ENCODE measurements at regions not wholly inside any gene's neighbourhood (a gene's known extent, or its start where the extent isn't known, plus 50 kb on each side); places are given as distances from the start of the nearest gene placed in this dataset.

GRCh38 chr4:26223155-26223554 lies 97.7 kb upstream of the RBPJ start:
- CTCF ChIA-PET = no interaction called here
- POLR2A ChIA-PET = no interaction called here
- intact Hi-C loops (cut with micrococcal nuclease; ENCODE audit: unreplicated experiment) (no loop called here), in situ Hi-C loops (cut with HindIII; ENCODE audit: low pct_unique_long_range_greater_than_20kb, low sequenced_read_pairs) (no loop called here)
- H3K9me3 ChIP-seq (ENCODE audit: control insufficient read depth, insufficient read depth, low read depth, low read length) = no peaks in the 10 kb centered on the region
- TF ChIP-seq SIN3A (IDR thresholded peaks at IDR 0.05; ENCODE audit: borderline replicate concordance, insufficient read depth, low read depth, low read length) (no peak), REST (IDR thresholded peaks at IDR 0.05; ENCODE audit: insufficient read depth in 1 of 2, low read depth in 2 of 2, low read length in 1 of 2) (no peak), CTCF (IDR thresholded peaks at IDR 0.05) (no peak), POLR2AphosphoS5 (IDR thresholded peaks at IDR 0.05; ENCODE audit: low read depth, low read length) (no peak), TCF7L2 (IDR thresholded peaks at IDR 0.05; ENCODE audit: low read depth, low read length) (no peak)
- H3K27me3 ChIP-seq (ENCODE audit: control insufficient read depth, insufficient read depth, low read length) = no peaks in the 10 kb centered on the region
- no peak for DNase-seq (ENCODE audit: low read depth, low spot score)
- H3K36me3 ChIP-seq (ENCODE audit: control insufficient read depth, insufficient read depth, low read length) = no peaks in the 10 kb centered on the region
- no peak for ATAC-seq
- no peak overlapping the region for H3K4me3 ChIP-seq (ENCODE audit: low read depth in 2 of 2, low read length in 2 of 2)
- H3K27ac ChIP-seq (ENCODE audit: low read length) = no peak overlapping the region
- BruUV-seq (replicated peaks) = no TSS peak
- H3K4me1 ChIP-seq (ENCODE audit: control insufficient read depth, insufficient read depth, low read length) = no peaks in the 10 kb centered on the region

GRCh38 chr4:26226629-26227376 lies 94.0 kb upstream of the RBPJ start:
- in situ Hi-C loops (cut with HindIII; ENCODE audit: low pct_unique_long_range_greater_than_20kb, low sequenced_read_pairs) (no loop called here), intact Hi-C loops (cut with micrococcal nuclease; ENCODE audit: unreplicated experiment) (no loop called here)
- DNase-seq (ENCODE audit: low read depth, low spot score) = no peak
- ChIA-PET POLR2A (no interaction called here), CTCF (no interaction called here)
- no peak for ATAC-seq
- Histone ChIP-seq H3K9me3 (ENCODE audit: control insufficient read depth, insufficient read depth, low read depth, low read length) (no peaks in the 10 kb centered on the region), H3K4me3 (ENCODE audit: low read depth in 2 of 2, low read length in 2 of 2) (no peak overlapping the region), H3K36me3 (ENCODE audit: control insufficient read depth, insufficient read depth, low read length) (no peaks in the 10 kb centered on the region), H3K4me1 (ENCODE audit: control insufficient read depth, insufficient read depth, low read length) (no peaks in the 10 kb centered on the region), H3K27ac (ENCODE audit: low read length) (no peak overlapping the region), H3K27me3 (ENCODE audit: control insufficient read depth, insufficient read depth, low read length) (no peaks in the 10 kb centered on the region)
- TF ChIP-seq TCF7L2 (IDR thresholded peaks at IDR 0.05; ENCODE audit: low read depth, low read length) = no peak
- TF ChIP-seq REST (IDR thresholded peaks at IDR 0.05; ENCODE audit: insufficient read depth in 1 of 2, low read depth in 2 of 2, low read length in 1 of 2) = no peak
- TF ChIP-seq POLR2AphosphoS5 (IDR thresholded peaks at IDR 0.05; ENCODE audit: low read depth, low read length) = no peak
- no peak for TF ChIP-seq CTCF (IDR thresholded peaks at IDR 0.05)
- TF ChIP-seq SIN3A (IDR thresholded peaks at IDR 0.05; ENCODE audit: borderline replicate concordance, insufficient read depth, low read depth, low read length) = no peak
- no TSS peak for BruUV-seq (replicated peaks)

Measured in Panc1 (cell line).